HPDE6-E6E7 (cell line): ENCODE measurements at regions not wholly inside any gene's neighbourhood (a gene's known extent, or its start where the extent isn't known, plus 50 kb on each side); places are given as distances from the start of the nearest gene placed in this dataset.

ENCODE experiments used
- DNase-seq: peaks from one replicate; pipeline ENCODE4 v3.0.0; 2011; ENCODE audit warnings: missing footprints; ENCODE audit errors: extremely low spot score

DNA sequence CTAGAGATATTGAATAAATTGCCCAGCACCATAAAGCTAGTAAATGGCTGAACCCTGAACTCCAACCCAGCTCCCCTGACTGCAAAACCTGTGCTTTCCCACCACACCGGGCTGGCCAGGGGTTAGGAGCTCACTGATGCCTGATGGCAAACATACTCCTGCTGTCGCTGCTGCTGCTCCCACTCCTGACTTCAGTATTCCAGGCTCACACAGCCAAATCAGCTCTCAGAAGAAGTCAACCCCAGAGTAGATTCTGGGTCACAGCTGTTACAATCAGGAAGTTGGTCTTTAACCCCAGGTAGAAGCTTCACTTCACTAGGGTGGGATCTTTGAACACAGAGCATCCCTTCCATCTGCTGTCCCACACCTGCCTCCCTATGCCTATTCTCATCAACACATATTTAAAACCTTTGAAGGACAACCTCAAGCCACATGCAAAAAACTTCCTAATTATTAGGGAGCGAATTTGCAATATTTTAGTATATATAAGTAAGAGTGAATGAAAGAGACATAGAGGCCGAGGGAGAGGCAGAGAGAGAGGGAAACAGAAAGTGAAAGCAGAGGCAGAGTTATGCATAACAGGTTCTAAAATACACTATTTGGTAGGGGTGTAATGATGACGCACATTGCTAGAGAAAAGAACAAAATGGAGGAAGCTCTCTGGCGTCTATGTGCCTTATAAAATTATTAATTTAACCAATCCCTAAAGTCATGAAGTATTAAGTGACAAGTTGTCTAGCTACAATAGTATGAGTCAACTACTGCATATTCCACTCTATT, 99.4 kb upstream of the SERP2 start:
- DNase-seq: no peak

DNA sequence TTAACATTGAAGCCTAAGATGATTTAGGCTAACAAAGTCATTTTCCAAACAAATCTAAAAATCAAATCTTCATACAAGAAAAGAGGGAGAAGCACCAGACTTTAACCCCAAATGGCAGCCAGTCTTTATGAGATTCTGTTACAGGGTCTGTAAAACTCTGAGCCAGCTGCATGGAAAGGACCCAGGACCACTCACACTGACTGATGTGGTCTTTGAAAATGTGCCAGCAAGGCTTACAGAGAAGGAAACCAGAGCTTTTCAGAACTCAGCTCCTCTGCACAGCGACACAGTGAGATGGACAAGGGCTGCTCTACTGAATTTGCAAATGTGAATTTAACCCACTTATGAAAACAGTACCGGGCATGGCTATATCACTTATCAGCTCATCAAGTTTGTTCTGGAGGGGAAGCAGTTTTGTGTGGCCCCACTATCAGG, 98.8 kb upstream of the SERP2 start:
- DNase-seq: no peak

DNA sequence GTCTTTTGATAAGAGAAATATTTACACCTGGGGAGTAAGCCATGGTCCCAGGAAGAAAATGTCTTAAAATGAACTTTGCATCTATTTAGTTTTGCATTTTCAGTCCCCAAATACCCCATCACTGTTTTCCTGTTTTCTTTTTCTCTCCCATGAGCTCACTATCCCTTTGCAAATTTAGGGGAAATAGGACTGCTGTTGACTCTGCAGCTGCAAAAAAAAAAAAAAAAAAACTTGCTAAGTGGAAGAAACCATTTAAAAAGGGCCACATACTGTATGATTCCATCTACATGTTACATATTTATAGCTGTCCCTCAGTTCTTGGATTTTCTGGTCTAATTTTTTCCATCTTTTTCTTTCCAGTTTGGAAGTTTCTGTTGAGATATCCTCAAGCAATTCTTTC, 98.2 kb upstream of the SERP2 start:
- no peak for DNase-seq

DNA sequence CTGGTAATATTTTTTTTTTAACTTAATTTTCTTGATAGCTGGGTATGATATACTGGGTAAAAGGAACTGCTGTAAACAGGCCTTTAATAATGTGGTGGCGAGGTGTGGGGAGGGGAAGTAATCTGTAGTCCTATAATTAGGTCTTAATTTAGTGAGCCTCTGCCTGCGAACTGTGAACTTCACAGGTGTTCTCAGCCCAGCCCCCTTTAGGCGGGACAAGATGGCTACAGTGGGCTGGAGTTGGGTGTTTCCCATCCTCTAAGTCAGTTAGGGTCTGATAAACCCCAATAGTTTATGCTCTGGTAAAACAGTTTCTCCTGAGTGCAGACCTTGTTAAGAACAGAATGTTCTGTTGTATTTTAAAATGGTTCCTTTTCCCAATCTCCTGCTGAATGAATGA, 97.6 kb upstream of the SERP2 start:
- DNase-seq: no peak

DNA sequence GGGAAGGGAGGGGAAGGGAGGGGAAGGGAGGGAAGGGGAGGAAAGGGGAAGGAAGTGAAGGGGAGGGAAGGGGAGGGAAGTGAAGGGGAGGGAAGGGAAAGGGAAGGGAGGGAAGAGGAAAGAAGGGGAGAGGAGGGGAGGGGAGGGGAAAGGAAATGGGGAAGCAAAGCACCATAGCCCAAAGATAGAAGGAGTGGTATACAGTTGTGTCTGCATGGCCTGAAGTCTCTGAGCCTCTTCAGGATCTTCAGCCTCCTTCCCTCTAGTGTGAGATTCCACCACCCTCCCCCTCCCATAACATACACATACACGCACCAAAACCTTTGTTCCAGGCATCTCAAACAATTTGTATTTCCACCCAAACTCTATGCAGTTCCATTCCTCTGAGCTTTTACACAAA, 96.2 kb upstream of the SERP2 start:
- DNase-seq: no peak

DNA sequence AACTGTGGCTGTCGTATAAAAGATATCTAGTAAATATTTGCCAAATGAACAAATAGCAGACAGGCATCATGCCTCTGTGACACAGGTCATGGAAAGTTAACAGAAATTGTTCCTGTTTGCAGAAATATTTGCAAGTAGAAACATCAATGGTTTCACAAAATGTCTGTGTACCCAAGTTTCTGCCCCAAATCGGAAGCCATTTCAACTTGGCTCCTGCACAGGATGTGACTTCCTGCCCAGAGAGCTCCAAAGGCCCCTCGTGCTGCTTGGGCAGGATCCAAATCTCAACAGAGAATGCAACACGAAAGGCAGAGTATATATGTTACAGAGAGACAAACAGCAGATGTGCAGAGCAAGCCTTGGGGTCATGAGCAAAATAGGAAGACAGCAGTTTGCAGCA, 95.5 kb upstream of the SERP2 start:
- no peak for DNase-seq

DNA sequence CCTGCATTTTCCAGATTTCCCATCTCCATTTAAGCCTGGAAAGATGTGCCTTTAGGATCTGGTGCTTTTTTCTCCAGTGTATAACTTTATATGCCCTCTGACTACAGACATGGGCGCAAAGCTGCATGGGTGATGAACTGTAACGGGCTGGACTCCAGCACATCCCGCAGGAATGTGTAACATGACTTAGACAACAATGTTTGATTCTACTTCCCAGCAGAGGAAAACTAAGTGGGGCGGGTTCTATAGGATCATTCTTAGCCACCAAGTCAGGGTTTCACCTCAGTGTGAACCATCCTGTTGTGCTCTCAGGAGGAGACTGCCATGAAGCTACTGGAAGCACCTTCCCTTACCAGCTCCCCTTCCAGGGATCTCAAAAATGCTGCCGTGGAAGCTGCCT, 93.2 kb upstream of the SERP2 start:
- DNase-seq: no peak

DNA sequence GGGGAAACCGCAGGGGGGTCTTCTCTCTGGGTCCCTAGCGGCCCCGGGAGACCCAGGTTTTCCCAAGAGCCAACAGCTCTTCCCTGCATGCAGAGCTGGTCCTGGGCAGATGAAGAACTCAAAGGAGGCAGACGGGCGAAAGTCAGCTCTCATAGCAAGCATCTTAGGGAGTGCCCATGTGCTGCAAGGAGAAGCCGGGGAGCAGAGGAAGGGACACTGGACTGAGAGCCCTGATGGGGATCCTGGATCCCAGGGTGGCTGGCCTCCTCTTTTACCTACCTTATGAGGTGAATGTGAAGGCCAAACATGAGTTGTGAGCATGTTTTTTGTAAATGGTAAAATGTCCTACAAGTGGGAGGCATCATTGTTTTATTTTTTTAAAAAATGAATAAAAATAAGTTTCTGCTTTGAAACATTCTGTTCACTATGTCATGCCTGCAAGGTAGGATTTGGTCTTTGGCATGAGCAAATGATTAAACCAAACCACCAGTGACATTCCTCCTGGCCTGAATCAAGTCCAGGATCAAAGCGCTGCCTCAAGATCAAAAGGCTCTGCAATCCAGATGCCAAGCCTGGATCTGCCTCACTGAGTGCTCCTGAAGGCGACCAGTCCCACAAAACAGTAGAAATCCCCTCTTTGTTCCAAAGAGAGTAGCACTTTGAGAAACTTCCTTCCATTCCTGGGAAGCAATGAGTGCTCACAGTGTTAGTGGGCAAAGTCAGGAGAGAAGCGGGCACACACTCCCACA, 92.2 kb upstream of the SERP2 start:
- DNase-seq: no peak

DNA sequence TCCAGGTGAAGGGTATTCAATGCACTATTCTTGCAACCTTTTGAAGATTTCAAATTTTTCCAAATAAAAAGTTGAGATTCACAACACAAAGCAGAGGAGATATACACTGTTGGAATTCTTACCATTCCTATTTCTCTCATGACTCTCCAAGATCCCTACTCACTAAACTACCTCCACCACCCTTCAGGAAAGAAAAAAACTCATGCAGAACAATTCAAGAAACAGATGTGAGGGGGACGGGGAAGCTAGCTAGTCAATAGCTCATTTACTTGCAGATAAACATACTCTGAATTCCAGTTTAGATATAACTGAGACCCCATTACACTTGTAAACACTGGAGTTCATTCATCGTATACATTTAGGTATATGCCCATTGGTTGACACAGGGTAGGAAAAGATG, 90.0 kb upstream of the SERP2 start:
- DNase-seq: no peak

DNA sequence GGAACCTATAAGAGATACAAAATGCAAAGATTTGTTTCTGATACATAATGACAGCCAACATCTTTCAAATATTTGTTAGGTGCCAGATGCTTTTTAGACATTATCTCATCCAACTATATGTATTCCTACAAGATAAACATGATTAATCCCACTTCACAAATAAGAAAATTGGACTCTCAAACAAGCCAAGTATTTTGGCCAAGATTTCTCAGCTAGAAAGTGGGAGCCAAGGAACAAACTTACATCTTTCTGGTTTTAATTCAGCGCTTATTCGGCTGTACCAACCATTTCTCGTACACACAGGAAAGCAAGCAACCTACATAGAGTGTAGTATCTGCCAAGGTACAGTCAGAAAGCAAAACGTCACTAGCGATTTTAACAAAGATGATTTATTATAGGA, 85.7 kb upstream of the SERP2 start:
- no peak for DNase-seq

DNA sequence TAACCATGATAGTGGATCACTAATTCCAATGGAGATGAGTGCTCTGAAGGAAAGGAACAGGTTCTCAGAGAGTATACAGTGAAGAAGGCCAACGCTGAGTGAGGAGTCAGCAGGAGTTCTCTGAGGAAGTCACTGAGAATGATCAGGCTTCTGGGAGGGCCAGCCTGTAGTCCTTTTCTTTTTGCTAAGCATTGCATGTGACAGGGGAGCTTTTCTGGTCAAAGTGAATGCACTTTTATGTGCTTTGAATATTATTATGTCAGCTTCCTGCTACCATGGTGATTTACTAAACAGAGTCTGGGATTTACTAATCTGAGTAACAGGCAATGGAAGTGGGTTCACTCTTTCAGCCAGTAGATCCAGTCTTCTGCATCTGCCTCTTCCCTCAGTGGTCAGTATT, 81.1 kb upstream of the SERP2 start:
- no peak for DNase-seq

DNA sequence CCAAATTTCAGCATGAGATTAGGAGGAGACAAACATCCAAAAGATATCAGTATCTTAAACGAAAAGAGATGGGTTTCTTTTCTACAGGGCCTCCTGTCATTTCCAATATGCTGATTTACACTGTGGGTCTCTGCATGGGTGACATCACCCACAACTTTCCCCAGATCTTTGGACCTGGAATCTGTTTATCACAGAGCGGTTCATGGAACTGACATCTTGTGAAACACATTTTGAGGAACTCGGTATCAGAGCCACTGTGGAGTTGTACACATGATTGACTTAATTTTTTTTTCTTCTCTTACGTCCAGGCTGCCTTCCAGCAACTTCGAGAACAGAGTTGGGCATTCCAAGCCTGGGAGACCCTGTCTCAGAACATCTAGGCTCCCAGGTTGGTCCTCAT, 80.2 kb upstream of the SERP2 start:
- DNase-seq: no peak

DNA sequence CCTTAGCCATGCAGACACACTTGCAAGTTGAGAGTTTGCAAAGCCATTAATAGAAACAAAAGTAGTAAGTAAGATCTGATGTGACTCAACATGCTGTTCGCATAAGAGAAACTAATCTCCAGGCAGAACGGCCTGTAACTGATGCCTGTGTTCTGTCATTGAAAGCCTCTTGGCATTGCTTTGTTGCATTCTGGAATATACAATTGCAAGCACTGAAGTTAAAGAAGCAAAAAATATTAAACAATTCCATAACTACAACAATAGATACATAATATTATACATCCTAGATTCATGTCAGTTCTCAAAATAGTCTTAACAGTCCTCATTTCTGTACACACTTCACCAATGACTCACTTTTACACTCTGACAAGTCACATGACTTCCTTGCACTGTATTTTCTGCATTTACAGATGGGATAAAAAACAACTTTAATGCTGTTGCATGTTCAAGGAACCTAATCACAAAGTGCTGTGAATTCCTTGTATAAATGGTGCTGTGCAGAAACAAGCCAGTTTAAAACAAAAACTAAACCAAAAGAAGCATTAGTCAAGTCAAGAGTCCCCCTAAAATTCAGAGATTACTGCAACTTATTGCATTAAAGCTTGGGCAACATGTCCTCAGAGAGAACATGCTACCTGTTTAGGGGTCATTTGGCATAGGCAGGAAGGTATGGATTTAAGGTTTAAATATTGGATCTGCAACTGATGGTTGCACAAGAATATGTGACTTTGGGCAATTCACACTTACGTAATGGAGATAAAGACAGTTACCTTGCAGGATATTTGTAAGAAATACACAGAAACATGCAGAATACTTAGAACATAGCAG, 79.5 kb upstream of the SERP2 start:
- DNase-seq: no peak

DNA sequence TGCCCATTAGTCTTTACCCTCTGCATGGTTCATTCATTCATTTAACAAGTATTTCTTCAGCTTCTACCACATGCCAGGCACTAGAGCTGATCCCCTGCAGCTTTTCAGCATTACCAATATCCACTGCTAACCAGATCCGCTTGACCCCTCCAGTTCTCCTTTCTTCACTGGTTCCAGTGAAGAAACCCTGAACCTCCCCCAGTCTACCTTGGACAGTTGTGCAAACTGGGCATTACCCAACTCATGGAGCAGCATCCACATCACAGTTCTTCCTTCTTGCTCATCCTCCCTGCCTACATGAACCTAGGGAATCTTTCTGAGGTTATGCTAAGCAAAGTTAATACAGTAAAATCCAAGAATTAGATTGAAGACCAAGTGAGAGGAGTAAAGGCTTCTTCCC, 78.7 kb upstream of the SERP2 start:
- DNase-seq: no peak

DNA sequence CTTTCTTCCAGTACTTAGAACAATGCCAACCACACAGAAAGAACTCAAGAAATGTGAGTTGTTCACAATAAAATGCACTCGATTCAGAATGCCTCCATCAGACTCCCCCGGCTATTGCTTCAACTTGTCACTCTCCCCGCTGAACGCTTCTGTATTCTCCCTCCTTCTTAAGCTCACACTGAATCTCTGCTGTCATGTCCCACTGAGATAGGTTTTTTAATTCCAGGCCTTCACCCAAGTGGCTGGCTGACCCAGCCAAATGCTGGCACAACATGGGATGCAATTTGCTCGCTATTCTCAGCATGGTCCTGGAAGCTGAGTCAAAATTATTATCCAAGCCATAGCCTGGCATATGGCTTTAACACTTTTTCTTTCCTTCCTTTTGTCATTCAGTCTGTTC, 76.8 kb upstream of the SERP2 start:
- no peak for DNase-seq

DNA sequence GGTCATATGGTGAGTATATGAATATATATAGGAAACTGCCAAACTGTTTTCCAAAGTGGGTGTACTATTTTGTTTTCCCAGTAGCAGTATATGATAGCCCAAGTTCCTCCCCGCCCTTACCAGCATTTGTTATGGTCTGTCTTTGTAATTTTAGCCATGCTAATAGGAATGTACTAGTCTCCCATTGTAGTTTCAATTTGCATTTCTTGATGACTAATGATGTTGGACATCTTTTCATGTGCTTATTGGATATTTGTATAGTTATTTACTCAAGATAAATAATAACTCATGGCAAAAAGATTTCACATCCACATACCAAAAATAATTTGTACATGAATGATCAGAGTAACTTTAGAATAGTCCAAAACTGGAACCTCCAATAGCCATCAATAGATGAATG, 75.3 kb upstream of the SERP2 start:
- DNase-seq: no peak

DNA sequence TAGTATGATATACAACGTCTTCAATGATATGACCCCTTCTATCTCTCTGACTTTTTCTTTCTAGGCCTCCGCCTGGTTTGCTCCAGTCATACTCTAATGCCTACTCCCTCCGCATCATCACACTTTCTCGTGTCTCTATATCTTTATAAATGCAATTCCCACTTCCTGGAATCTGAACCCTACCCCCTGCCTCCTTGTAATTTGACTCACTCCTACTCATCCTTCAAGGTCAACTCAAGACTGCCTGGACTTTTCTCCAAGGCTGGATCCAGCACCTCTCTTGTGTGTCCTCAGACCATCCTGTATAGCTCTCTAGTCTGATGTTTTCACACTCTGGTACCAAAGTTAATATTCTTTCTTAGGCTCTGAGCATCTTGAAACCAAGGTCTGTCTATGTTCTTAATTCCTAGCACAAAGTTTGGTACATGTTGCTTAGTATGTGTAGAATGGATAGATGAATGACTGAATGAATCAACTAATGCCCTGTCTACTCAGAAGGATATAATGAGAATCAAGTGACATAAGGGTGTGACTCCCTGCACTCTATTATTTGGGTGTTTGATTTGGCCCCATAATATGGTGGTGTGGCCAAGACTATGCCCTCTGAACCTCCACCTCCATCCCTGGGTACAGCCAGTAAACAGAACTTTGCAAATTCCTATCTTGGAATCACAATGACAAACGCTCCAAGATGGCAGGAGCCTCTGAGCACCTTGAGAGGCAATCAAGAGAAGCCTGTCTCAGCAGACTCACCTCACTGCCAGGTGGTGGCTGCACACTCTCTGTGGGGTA, 74.3 kb upstream of the SERP2 start:
- DNase-seq: no peak

DNA sequence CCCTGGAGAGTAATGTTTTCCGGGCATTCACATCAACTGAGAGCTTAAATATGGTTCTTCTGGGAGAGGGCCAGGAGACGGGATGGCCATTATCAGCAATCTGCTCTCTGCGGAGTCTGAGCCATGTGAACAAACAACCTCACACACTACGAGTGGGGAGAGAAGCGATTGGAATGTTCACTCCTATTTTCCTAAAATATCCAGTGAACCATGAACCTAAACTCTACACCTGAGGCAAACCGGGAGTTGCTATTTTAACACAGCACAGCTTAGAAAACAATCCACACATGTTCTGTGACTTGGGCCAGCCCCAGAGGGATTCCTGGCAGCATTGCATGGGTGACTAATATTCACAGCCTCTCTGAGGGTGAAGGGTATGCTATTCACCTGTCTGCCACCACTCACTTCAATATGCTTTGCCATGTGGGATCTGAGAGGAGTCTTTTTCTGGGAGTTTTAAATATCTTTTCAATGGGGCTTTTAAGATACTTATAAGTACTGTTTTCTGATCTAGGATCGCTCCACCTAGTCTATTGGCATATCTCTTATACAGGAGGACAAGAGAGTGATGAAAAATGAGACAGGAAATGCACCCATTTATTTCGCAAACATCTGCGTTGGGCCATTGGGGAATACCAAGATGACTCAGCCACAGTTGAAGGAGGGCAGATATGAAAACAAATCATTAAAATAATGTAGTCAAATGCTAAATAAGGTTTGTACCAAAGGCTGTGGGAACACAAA, 72.6 kb upstream of the SERP2 start:
- peak; percentile 46 for DNase-seq

DNA sequence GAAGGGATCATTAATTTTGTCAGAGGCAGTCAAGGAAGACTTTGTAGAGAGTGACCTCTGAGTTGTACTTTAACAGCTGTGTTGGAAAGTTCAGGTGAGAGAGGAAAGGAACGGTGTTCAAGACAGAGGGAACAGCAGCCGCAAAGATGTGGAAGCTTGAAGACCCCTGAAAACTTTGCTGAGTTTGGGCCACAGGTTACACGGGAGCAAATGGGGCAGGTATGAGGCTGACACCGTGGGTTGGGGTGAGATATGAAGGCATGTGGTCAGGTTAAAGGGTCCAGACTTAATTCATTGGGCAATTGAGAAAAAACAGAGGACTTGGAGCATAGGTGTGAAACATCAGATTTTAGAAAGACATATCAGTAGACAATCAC, 72.0 kb upstream of the SERP2 start:
- no peak for DNase-seq

DNA sequence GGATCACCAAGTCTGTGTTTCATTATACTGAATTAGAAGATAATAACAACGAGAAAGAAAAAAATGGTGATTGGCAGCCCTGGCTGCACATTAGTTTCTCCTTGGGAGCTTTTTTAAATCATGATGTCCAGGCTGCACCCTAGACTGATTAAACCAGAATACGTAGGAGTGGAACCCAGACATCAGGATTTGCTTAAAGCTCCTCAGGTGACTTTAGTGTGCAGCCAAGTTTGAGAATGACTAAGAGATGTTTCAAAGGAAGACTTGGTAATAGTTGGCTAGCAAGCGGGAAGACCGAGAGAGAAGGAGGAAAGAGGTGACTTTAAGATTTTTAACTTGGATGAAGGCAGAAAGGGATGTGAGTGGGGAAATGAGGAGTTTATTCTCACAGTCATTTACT, 71.4 kb upstream of the SERP2 start:
- DNase-seq: no peak

DNA sequence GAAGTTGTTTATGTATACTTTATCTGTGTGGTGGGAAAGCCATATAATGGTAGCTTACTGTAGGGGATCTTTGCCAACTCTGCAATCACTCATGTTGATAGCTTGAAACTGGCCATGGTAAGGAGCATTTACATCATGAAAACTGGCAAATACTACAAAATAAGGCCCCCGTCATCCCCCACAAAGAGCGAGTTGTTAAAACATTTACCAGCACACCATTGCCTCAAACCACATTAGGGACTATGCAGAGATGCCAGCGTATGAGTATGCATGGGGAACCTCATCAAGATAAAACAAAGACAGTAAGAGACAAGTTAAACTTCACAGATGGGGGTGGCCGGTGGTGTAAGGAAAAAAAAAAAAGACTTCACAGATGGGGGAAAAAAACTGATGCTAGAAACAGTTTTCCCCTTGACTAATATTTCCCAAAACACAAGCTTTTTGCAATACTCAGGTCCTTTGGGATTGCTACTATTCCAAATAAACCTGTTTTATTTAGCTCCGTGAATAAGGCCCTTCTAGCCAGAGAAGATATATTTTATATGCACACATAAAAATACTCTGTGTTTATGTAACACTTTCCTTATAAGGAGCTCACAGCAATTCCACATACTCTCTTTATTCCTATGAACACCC, 70.6 kb upstream of the SERP2 start:
- no peak for DNase-seq
